Upper lobe of right lung (tissue), 1 donor: ENCODE measurements at regions not wholly inside any gene's neighbourhood (a gene's known extent, or its start where the extent isn't known, plus 50 kb on each side); places are given as distances from the start of the nearest gene placed in this dataset.

ENCODE experiments used
- ATAC-seq: fragments of 200-7000 bp; cut with Tn5 transposase; one replicate; pipeline ENCODE4 v1.9.1; 2020; ENCODE audit warnings: mild to moderate bottlenecking, moderate library complexity
- DNase-seq: peaks from one replicate; pipeline ENCODE4 v3.0.0-alpha.2; 2020
- H3K27ac ChIP-seq: fragments of 200-600 bp; one replicate; pipeline ENCODE4 v1.8.0; 2022
- H3K27me3 ChIP-seq: fragments of 200-600 bp; one replicate; pipeline ENCODE4 v1.8.0; 2022; ENCODE audit warnings: mild to moderate bottlenecking
- H3K36me3 ChIP-seq: fragments of 200-600 bp; one replicate; pipeline ENCODE4 v1.8.0; 2022
- H3K4me1 ChIP-seq: fragments of 200-600 bp; one replicate; pipeline ENCODE4 v1.8.0; 2022
- H3K4me3 ChIP-seq: fragments of 200-600 bp; one replicate; pipeline ENCODE4 v1.8.0; 2022; ENCODE audit warnings: mild to moderate bottlenecking
- H3K9me3 ChIP-seq: fragments of 200-600 bp; one replicate; pipeline ENCODE4 v1.8.0; 2022
- CTCF ChIP-seq: fragments of 200-600 bp; IDR thresholded peaks from one replicate; pipeline ENCODE4 v1.8.0; 2022; ENCODE audit warnings: antibody characterized with exemption
- intact Hi-C: fragments of 100-400 bp; cut with DNase I; formaldehyde crosslinking; loops from one replicate; pipeline ENCODE4 v1.11.0; 2022
- donor health status: DM: no; HTN: yes; CAD: no; lungs with severe emphysema.

GRCh38 chrX:129249563-129249962, 273.7 kb downstream of the SMARCA1 start:
- H3K4me1 ChIP-seq = no peaks in the 10 kb centered on the region
- no peak for TF ChIP-seq CTCF
- no peaks in the 10 kb centered on the region for H3K9me3 ChIP-seq
- H3K4me3 ChIP-seq = no peak overlapping the region
- DNase-seq (no peak), ATAC-seq (no peak)
- H3K27ac ChIP-seq = no peak overlapping the region
- H3K36me3 ChIP-seq = no peaks in the 10 kb centered on the region
- intact Hi-C loops = no loop called here
- H3K27me3 ChIP-seq = no peaks in the 10 kb centered on the region

GRCh38 chrX:129247642-129248041, 275.6 kb downstream of the SMARCA1 start:
- intact Hi-C loops = no loop called here
- Histone ChIP-seq H3K9me3 (no peaks in the 10 kb centered on the region), H3K36me3 (no peaks in the 10 kb centered on the region), H3K4me3 (no peak overlapping the region), H3K27me3 (no peaks in the 10 kb centered on the region), H3K4me1 (no peaks in the 10 kb centered on the region), H3K27ac (no peak overlapping the region)
- ATAC-seq (no peak), DNase-seq (no peak)
- TF ChIP-seq CTCF = no peak

- intact Hi-C loops = no loop called here
- H3K4me3 ChIP-seq = no peak overlapping the region
- no peaks in the 10 kb centered on the region for H3K27me3 ChIP-seq
- no peaks in the 10 kb centered on the region for H3K4me1 ChIP-seq
- TF ChIP-seq CTCF = no peak
- H3K9me3 ChIP-seq = no peaks in the 10 kb centered on the region
- DNase-seq = no peak
- H3K27ac ChIP-seq = no peak overlapping the region
- H3K36me3 ChIP-seq = no peaks in the 10 kb centered on the region
- ATAC-seq = no peak
These were observed 283.9 kb downstream of the SMARCA1 start for GRCh38 chrX:129239371-129239770.

GRCh38 chrX:129238011-129238410, 285.3 kb downstream of the SMARCA1 start:
- Histone ChIP-seq H3K9me3 (no peaks in the 10 kb centered on the region), H3K4me3 (no peak overlapping the region), H3K27ac (no peak overlapping the region), H3K36me3 (no peaks in the 10 kb centered on the region), H3K27me3 (no peaks in the 10 kb centered on the region), H3K4me1 (no peaks in the 10 kb centered on the region)
- TF ChIP-seq CTCF = no peak
- ATAC-seq = no peak
- intact Hi-C loops = no loop called here
- no peak for DNase-seq

- H3K4me3 ChIP-seq = no peak overlapping the region
- intact Hi-C loops = no loop called here
- no peak for TF ChIP-seq CTCF
- ATAC-seq (no peak), DNase-seq (no peak)
- no peaks in the 10 kb centered on the region for H3K4me1 ChIP-seq
- no peaks in the 10 kb centered on the region for H3K36me3 ChIP-seq
- H3K9me3 ChIP-seq = no peaks in the 10 kb centered on the region
- no peaks in the 10 kb centered on the region for H3K27me3 ChIP-seq
- H3K27ac ChIP-seq = no peak overlapping the region
These were observed 287.4 kb downstream of the SMARCA1 start for GRCh38 chrX:129235903-129236302.

- intact Hi-C loops = no loop called here
These were observed 289.5 kb downstream of the SMARCA1 start for GRCh38 chrX:129233786-129234185.

More at GRCh38 chrX:129233786-129234185, 289.5 kb downstream of the SMARCA1 start:
- H3K9me3 ChIP-seq = no peaks in the 10 kb centered on the region
- H3K27ac ChIP-seq = no peak overlapping the region
- H3K36me3 ChIP-seq = no peaks in the 10 kb centered on the region
- H3K27me3 ChIP-seq = no peaks in the 10 kb centered on the region
- H3K4me1 ChIP-seq = no peaks in the 10 kb centered on the region
- no peak for DNase-seq
- no peak overlapping the region for H3K4me3 ChIP-seq
- no peak for TF ChIP-seq CTCF
- ATAC-seq = no peak
